HG02973 (cell line): ENCODE measurements at regions not wholly inside any gene's neighbourhood (a gene's known extent, or its start where the extent isn't known, plus 50 kb on each side); places are given as distances from the start of the nearest gene placed in this dataset.

Experiments
- ATAC-seq: cut with Tn5 transposase; IDR thresholded peaks from one replicate; pipeline ENCODE4 v1.9.1; 2021; ENCODE audit warnings: moderate library complexity; ENCODE audit not compliant: unreplicated experiment

- no peak for ATAC-seq
Observed at GRCh38 chr12:19941096-19941495, 427.2 kb upstream of the PDE3A start.

DNA sequence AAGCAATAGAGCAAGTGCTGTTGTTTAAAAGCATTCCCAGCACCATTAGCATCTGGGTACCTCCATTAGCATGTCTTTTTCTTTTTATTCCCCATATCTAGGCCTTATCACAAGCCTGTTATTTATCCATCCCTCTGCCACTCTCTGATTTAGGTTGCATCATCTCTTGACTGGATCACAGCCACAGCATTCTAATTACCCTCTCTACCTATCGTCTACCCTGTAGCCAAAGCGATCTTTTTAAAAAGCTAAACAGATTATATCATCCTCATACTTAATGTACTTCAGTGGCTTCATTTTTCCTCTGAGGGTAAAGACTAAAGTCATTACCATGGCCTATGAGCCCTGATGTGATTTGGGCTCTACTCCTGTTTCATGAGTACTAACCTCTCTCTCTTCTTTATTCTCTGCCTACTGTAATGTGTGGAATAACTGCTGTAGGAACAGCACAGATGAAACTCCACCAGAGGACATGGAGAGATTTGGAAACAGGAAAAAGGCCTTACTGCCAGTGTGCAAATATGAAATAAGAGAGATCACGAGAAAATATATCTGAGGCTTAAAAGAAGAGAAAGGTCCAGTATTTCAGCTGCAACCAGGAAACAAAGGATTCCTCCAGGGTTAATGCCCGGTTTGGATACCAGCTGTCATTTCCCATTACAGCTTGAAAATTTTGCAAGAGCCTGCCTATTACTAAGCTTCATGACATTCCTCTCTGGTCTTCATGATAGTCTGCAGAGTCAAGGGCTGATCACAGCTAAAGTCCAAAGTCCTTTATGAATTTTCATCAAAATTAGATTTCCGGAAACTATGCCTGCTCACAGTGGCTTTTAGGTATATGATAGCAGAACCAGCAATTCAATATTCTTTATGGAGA, 422.5 kb upstream of the PDE3A start:
- ATAC-seq = no peak

DNA sequence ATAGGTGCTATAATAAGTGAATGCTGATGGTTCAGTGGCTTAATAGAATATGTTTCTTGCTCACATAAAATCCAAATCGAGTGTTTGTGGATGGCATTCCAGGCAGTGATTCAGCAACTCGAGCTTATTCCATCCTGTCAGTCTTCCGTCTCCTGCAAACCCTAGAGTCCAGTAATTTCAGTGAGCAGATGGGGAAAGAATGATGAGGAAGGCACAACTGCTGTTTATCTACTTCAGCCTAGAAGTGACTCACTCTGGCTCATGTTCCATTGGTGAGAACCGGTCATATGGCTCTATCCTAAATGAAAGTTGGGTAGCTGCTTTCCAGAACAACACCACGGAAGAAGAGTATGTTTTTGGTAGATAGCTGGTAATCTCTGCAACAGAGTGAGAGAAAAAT, 421.8 kb upstream of the PDE3A start:
- ATAC-seq = no peak

DNA sequence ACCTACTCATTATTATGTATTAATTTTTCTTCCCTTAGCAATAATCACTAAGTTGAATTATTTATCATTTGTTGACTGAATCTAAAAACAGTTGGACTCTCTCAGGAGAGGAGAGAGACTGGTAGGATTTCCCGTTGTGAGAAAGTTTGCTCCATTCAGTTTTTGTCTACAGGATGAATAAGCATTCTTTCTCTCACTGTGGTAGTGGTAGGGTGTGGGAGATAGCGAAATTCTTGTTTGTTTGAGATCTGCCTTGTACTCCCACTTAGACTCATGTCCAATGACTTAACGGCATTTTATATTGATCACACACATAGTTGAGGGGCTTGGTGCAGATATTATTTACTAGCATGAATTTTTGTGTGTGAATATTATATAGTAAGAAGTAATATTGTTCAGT, 421.0 kb upstream of the PDE3A start:
- no peak for ATAC-seq

DNA sequence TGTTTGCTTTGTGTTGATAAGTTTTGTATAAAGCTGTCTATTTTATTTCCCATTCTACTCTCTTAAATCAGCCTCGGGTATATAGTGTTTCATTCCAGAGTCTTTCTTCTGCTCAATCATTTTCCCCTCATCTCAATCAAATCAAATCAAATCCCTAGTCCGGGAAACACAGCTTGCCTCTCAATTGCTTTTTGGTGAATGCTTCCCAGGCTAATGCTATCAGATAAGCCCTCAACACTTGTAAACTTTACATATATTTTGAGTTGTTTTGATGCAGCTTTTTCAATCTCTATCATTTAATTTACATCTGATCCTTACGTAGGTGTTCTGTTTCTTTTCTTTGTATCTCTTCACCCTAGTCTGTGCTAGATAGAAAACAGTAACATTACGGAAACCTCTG, 416.7 kb upstream of the PDE3A start:
- no peak for ATAC-seq

- ATAC-seq = no peak
Observed at GRCh38 chr12:19953734-19954133, 414.6 kb upstream of the PDE3A start.

GRCh38 chr12:19954163-19954562, 414.2 kb upstream of the PDE3A start:
- ATAC-seq = no peak

- no peak for ATAC-seq
Observed at GRCh38 chr12:19957308-19958125, 410.8 kb upstream of the PDE3A start.

GRCh38 chr12:19958389-19958788, 409.9 kb upstream of the PDE3A start:
- no peak for ATAC-seq

- ATAC-seq = no peak
Observed at GRCh38 chr12:19959353-19959752, 409.0 kb upstream of the PDE3A start.

- ATAC-seq = no peak
Observed at GRCh38 chr12:19960527-19960926, 407.8 kb upstream of the PDE3A start.

GRCh38 chr12:19962192-19962591, 406.1 kb upstream of the PDE3A start:
- ATAC-seq = no peak

DNA sequence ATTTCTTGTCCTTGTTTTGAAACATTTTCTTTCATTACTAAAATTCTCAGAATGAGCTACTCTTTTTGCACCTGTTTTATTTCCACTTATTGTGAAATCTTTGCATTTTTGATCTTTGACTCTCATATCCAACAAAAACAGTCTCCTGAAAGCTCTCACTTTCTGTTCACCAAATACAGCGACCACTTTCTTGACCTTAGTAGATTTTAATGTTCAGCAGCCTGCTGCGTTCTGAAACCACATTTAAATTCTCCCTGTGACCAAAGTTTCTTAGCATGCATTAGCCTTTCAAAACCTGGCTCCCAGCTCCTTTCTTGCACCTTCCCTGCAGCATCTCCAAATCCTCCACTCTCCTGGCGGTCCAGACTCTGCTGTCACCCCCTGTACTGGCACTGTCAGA, 404.4 kb upstream of the PDE3A start:
- no peak for ATAC-seq

- ATAC-seq = no peak
Observed at GRCh38 chr12:19964549-19964948, 403.8 kb upstream of the PDE3A start.

DNA sequence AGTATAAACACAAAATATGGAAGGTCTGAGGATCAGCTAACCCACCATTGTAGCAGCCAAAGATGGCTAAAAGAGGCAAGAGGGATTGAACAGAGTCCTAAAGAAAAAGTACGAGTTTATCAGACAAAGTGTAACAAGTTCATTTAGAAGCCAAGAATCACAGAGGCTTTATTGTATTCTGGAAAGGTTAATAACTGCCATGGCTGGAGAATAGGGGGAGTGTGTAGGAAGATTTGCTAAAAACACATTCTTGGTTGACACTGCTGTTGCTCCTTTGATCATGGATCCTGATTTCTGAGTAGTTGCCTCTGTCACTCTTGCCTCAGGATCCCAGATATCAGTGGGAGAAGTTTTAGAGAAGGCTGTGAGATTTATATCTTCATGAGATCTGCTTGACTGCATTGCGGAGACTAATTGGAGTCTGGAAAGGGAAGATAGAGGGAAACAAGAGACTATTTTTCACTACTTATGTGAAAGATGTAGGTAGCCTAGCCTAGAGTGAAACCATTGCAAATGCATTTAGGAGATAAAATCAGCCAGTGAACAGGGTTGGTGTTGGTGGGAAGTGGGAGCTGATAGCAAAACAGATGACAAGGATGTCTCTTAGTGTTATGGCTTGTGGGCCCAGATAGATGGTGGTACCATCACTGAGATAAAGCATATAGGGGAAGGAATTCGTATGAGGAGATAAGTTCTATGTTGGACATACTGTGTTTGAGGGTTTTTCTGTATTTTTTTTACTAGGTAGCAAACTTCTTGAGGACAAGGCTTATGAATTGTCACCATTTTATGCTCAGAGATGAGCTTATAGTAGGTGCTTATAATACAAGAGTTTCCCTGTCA, 402.9 kb upstream of the PDE3A start:
- ATAC-seq = no peak

DNA sequence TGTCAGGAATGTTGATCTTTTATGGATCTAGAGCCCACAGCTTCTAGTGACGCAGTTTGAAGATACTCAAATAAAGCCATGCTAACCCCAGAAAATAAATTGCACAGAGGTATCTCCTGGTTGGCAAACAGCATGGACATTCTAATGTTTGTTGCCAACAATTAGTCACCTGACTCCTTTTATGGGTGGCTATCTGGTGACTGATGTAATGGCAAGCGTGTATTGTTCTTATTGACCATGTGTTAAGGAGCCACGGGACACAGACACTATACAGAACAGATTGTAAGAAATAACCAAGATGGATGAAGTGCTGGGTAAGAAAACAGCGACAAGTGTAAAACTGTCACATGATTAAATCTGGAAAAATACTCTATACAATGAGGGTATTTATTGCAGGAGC, 401.3 kb upstream of the PDE3A start:
- ATAC-seq = no peak

DNA sequence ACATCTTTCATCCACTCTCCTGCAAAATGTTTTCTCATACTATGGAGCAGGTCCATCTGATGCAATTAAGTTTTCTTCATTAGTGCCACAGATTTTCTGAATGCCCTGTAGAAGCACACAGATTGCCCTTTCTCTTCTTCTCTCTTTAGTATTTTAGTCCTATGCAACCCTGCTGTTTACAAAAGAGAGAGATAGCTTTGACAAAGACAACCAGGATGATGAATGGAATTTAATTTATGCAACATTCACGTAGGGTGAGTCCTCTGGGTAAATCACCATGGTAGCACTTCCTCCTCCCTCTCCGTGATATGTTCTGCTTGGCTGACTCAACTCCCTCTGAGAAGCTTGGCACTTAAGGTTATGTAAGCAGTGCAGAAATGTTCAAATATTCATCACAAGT, 400.9 kb upstream of the PDE3A start:
- no peak for ATAC-seq

GRCh38 chr12:19970116-19970515, 398.2 kb upstream of the PDE3A start:
- ATAC-seq = no peak

DNA sequence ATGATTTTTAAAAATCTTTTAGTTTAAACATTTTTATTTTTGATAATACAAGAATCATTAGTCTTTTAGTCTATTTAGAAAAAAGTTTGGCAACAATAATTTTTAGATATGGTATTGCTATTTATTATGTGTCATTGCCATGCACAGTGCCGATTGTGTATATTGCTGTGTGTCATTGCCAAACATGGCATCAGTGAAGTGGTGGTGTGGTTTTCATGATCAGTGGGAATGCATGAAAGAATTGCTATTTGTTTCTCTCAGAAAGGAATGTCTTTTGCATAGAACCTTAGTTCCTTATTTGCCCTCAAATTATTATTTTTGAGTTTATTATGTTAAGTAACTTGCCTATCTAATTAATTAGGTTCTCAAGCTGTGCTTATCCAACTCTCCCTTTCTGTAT, 397.5 kb upstream of the PDE3A start:
- ATAC-seq = no peak

DNA sequence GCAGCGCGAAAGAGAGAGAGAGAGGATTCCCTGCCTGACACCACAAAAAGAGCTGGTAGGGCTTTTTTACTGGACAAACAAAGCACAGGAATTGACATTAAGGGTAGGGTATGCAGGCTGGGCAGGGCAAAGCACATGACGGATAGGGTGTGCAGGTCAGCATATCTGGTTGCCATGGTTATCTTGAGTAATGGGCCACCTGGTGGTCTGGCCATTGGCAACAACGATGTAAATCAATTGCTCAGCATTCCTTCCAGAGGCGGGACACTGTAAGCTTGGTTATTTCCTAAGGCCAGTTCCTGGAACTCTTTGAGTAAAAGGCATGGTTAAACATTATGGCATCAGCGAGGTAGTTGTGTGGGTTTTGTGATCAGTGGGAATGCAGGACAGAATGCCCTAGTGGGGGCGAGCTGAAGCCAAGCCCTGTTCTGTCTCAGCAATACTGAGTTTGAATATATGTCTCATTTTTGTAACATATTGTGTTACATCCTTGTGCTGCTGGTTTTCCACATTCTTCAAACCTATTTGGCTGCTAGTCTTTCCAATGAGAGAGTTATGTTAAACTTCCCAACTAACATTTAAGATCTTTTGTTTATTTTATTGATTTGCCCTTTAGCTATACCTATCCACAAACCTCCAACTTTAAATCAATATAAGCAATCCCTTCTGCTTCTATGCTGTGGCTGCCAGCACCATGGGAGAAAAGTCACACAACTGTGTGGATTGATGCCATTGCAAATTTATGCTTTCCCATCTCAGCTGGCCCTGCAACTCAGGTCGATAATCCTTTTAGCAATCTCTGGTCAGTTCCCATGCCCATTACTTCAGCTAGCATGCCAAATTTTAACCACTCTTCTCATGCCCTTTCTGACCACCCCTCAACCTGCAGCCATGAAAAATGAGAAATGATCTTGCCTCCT, 396.7 kb upstream of the PDE3A start:
- ATAC-seq = no peak
